Activated CD4-positive, alpha-beta memory T cell treated with anti-CD3 and anti-CD28 coated beads, Interleukin-2, amount 10 ng/mL, durations not matched to agents 7 days and 5 days (primary cell): ENCODE measurements at regions not wholly inside any gene's neighbourhood (a gene's known extent, or its start where the extent isn't known, plus 50 kb on each side); places are given as distances from the start of the nearest gene placed in this dataset.

ENCODE experiments used
- CTCF ChIA-PET: fragments of 350-600 bp; sonication (Branson Sonifier 250); formaldehyde crosslinking; loops from one replicate; lab custom pipeline; 2021; ENCODE audit warnings: antibody characterized with exemption, inconsistent platforms; lab: Charles Lee
- POLR2A ChIA-PET: fragments of 350-600 bp; sonication (Branson Sonifier 250); formaldehyde crosslinking; loops from one replicate; lab custom pipeline; 2021; ENCODE audit warnings: antibody characterized with exemption; lab: Charles Lee
- DNase-seq: peaks from one replicate; pipeline ENCODE4 v3.0.0-alpha.2; 2020
- H3K27ac Mint-ChIP-seq: one replicate; pipeline ENCODE4 v1.8.0; 2021; ENCODE audit warnings: mild to moderate bottlenecking, mixed read lengths
- H3K27me3 Mint-ChIP-seq: one replicate; pipeline ENCODE4 v1.8.0; 2021; ENCODE audit warnings: mixed read lengths
- H3K36me3 Mint-ChIP-seq: one replicate; pipeline ENCODE4 v1.8.0; 2021; ENCODE audit warnings: low read depth, mixed read lengths
- H3K4me1 Mint-ChIP-seq: one replicate; pipeline ENCODE4 v1.8.0; 2021; ENCODE audit warnings: mixed read lengths
- H3K4me3 Mint-ChIP-seq: one replicate; pipeline ENCODE4 v1.8.0; 2021; ENCODE audit warnings: mild to moderate bottlenecking, mixed read lengths
- H3K9me3 Mint-ChIP-seq: one replicate; pipeline ENCODE4 v1.8.0; 2021; ENCODE audit warnings: mixed read lengths

- CTCF ChIA-PET: no interaction called here
- no peak overlapping the region for H3K4me3 Mint-ChIP-seq
These were observed 137.9 kb downstream of the MAFB start for GRCh38 chr20:40551125-40551530.

DNA sequence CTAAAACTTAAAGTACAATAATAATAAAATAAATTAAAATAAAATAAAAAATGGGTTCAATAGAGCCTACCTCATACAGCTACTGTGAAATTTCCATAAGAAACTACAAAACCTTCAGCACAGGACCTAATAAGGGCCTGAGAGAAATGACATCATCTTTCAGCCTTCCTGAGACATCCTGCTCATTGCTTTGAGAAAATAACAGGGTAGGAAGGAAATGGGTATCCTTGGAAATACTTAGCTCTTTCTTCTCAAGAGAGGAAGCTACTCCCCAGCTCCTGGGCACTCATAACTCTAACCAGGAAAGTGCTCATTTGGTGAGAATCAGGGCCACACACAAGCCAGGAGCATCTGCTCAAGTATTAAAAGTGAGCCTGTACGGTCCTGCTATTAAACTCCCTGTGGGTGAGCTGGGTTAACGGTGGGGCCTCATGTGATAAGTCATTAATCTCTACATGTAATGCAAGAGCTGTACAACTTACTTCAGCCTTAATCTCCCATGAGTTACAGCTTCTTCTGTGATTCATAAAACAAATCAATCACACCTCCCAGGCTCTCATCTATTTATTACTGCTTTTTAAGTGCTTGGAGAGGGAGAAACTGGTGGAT, 141.4 kb downstream of the MAFB start:
- CTCF ChIA-PET: no interaction called here

More at GRCh38 chr20:40551125-40551530, 137.9 kb downstream of the MAFB start:
- POLR2A ChIA-PET: no interaction called here
- no peak for DNase-seq
- Mint-ChIP-seq H3K9me3 (no peaks in the 10 kb centered on the region), H3K36me3 (no peaks in the 10 kb centered on the region), H3K27me3 (peaks cover 4% of the 10 kb centered on the region), H3K27ac (no peak overlapping the region), H3K4me1 (no peaks in the 10 kb centered on the region)

DNA sequence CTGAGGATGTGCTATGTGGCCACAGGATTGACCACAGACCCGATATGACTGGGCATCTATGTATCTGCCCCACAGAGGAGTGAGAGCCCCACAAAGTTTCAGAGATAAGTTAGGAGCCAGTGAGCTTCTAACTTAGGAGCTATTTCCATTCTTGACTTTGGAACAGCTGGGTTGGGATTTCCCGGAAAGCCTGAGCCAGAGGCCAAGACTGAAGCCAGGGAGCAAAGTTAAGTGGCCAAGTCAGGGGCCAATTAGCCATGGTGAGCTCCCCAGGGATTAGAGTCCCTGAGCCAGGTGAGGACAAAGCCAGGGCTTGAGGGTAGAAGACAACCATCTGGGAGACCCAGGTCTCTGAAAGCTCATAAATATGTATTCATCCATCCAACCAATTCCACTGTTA, 143.6 kb downstream of the MAFB start:
- POLR2A ChIA-PET: no interaction called here
- Mint-ChIP-seq H3K4me1 (no peaks in the 10 kb centered on the region), H3K36me3 (no peaks in the 10 kb centered on the region), H3K27ac (no peak overlapping the region), H3K4me3 (no peak overlapping the region), H3K27me3 (peaks cover 2% of the 10 kb centered on the region), H3K9me3 (no peaks in the 10 kb centered on the region)
- no peak for DNase-seq
- CTCF ChIA-PET: no interaction called here

More for the DNA sequence above, 141.4 kb downstream of the MAFB start:
- Mint-ChIP-seq H3K4me1 (no peaks in the 10 kb centered on the region), H3K9me3 (no peaks in the 10 kb centered on the region), H3K27ac (no peak overlapping the region), H3K4me3 (no peak overlapping the region), H3K36me3 (no peaks in the 10 kb centered on the region), H3K27me3 (no peaks in the 10 kb centered on the region)
- POLR2A ChIA-PET: no interaction called here
- no peak for DNase-seq

DNA sequence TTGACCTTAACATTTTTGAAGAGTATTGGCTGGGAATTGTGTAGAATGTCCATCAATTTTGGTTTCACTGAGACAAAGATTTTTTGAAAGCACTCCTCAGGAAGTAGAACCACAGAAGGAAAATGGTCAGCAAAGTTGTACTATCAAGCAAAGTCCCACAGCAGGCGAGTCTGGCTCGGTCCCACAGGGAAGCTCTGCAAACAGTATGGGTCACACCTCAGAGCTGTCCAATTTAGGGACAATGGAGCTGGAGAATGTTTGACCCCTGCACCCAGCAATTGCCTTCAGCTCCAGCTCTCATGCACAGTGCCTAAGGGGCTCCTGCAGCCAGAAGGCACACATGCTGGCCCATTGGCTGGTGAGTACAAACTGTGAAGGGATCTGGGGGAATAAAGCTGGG, 147.0 kb downstream of the MAFB start:
- Mint-ChIP-seq H3K4me1 (no peaks in the 10 kb centered on the region), H3K27ac (no peak overlapping the region), H3K36me3 (no peaks in the 10 kb centered on the region), H3K9me3 (no peaks in the 10 kb centered on the region), H3K4me3 (no peak overlapping the region), H3K27me3 (peaks cover 2% of the 10 kb centered on the region)
- ChIA-PET CTCF (no interaction called here), POLR2A (no interaction called here)
- DNase-seq: no peak

DNA sequence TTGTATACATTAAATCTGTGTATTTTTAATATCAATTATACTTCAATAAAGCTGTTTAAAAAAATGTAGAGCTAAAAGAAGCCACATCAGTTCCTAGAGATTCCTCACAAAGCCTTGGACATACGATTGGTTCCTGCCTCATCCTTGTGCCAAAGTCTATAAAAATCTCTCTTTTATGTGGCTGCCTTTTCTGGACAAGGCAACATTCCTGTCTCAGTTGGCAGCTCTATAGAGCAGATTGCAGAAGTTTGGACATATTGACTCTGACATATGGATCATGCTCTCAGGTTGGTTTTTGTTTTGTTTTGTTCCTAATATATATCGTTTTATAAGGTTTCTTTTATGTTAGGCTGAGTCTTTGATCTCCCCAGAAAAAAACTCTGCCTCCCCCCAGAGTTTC, 148.9 kb downstream of the MAFB start:
- Mint-ChIP-seq H3K27me3 (peaks cover 2% of the 10 kb centered on the region), H3K9me3 (no peaks in the 10 kb centered on the region), H3K4me1 (no peaks in the 10 kb centered on the region), H3K27ac (no peak overlapping the region), H3K36me3 (no peaks in the 10 kb centered on the region), H3K4me3 (no peak overlapping the region)
- POLR2A ChIA-PET: no interaction called here
- CTCF ChIA-PET: no interaction called here
- no peak for DNase-seq

DNA sequence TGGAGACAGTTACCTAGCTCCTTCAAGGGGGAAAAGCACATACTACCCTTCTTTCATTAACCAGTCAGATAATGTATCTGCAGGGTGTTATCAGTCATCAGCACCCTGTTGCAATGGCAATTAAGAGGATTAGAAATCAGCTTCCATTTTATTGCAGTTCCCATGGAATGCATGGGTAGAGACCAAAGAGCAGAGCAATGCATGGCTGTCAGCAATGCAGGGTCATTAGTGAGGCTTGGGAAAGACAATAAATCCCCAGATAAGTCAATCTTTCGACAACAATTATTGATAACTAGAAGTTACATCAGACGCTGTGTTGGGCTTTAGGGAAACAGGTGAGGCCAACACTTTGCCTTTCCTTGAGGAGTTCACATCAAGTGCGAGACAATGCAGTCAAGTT, 150.9 kb downstream of the MAFB start:
- ChIA-PET CTCF (no interaction called here), POLR2A (no interaction called here)
- H3K27me3 Mint-ChIP-seq: peaks cover 2% of the 10 kb centered on the region
- H3K27ac Mint-ChIP-seq: no peak overlapping the region
- H3K9me3 Mint-ChIP-seq: peaks cover 2% of the 10 kb centered on the region
- no peak for DNase-seq
- H3K36me3 Mint-ChIP-seq: no peaks in the 10 kb centered on the region
- no peak overlapping the region for H3K4me3 Mint-ChIP-seq
- H3K4me1 Mint-ChIP-seq: no peaks in the 10 kb centered on the region

GRCh38 chr20:40536808-40537207, 152.2 kb downstream of the MAFB start:
- POLR2A ChIA-PET: no interaction called here
- no peaks in the 10 kb centered on the region for H3K4me1 Mint-ChIP-seq
- H3K36me3 Mint-ChIP-seq: no peaks in the 10 kb centered on the region
- CTCF ChIA-PET: no interaction called here
- H3K4me3 Mint-ChIP-seq: no peak overlapping the region
- peaks cover 13% of the 10 kb centered on the region for H3K9me3 Mint-ChIP-seq
- DNase-seq: no peak
- H3K27ac Mint-ChIP-seq: no peak overlapping the region
- H3K27me3 Mint-ChIP-seq: peaks cover 2% of the 10 kb centered on the region

DNA sequence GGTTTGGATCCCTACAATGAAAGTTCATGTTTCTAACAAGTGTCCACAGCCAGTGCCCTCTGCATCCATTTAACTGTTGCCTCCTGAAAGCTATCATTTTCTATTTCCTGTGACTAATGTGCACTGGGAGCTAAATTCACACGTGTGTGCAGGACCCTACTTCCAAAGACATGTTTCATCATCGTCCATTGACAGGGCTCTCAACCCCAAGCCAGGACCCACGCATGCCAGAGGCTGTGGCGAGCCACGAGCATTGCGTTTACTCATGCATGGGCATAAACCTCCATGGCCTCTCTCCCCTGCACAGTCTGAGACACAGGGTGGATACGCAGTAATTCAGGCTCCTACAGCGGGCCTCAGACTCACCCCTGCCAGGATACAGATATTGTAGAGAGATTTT, 153.2 kb downstream of the MAFB start:
- POLR2A ChIA-PET: no interaction called here
- DNase-seq: no peak

DNA sequence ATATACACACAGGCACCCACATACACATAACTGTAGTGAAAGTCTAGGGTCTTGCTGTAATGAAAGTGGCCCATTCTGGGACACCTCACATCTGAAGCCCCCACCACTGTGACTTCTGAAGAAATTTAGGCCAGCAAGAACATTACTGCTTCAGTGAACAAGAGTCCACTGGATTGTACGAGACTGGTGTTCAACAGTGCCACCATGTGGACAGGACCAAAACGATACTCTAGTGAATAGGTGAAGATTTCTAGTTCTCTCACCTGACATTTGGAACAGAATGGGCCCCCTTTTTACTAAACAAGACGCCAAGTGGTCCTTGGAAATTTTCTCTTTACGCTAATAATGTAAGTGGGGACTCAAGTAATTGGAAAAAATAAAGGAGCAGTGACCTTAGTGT, 156.9 kb downstream of the MAFB start:
- Mint-ChIP-seq H3K27me3 (no peaks in the 10 kb centered on the region), H3K4me3 (no peak overlapping the region), H3K9me3 (peaks cover 20% of the 10 kb centered on the region), H3K4me1 (no peaks in the 10 kb centered on the region), H3K27ac (no peak overlapping the region), H3K36me3 (no peaks in the 10 kb centered on the region)
- CTCF ChIA-PET: interaction anchor here (0.7 kb wide), 1 partner anchor 370 kb away, joined by 3 read pairs; no protein-coding TSS in a partner anchor
- POLR2A ChIA-PET: no interaction called here
- no peak for DNase-seq

More for the DNA sequence above, 153.2 kb downstream of the MAFB start:
- Mint-ChIP-seq H3K27me3 (no peaks in the 10 kb centered on the region), H3K4me3 (no peak overlapping the region), H3K27ac (no peak overlapping the region), H3K4me1 (no peaks in the 10 kb centered on the region), H3K9me3 (peaks cover 17% of the 10 kb centered on the region), H3K36me3 (no peaks in the 10 kb centered on the region)
- CTCF ChIA-PET: no interaction called here

- no peaks in the 10 kb centered on the region for H3K4me1 Mint-ChIP-seq
- ChIA-PET POLR2A (interaction anchor here (0.7 kb wide), 1 partner anchor 1058 kb away, joined by 4 read pairs; no protein-coding TSS in a partner anchor), CTCF (no interaction called here)
- H3K27ac Mint-ChIP-seq: no peak overlapping the region
- no peak overlapping the region for H3K4me3 Mint-ChIP-seq
- no peaks in the 10 kb centered on the region for H3K9me3 Mint-ChIP-seq
- no peaks in the 10 kb centered on the region for H3K27me3 Mint-ChIP-seq
- DNase-seq: no peak
- H3K36me3 Mint-ChIP-seq: no peaks in the 10 kb centered on the region
These were observed 163.7 kb downstream of the MAFB start for GRCh38 chr20:40525351-40525750.

DNA sequence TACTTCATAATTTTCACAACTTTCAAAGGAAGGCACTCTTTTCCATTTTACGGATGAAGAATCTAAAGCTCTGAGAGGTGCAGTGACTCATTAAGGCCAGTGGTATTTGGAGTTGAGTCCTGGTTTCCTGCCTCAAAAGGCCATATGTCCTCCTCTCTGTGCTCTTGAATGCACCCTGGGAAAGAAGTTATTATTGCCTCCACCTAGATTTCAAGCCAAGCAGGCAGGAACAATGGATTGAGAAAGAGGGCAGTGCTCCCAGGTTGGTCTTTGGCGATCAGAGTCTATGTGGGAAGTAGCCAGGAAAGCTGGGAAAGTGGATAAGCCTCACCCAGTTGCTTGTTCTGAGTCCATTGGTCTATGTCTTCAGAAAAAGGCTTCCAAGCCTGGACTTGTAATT, 165.0 kb downstream of the MAFB start:
- no peak for DNase-seq
- CTCF ChIA-PET: no interaction called here
- Mint-ChIP-seq H3K27ac (no peak overlapping the region), H3K36me3 (no peaks in the 10 kb centered on the region), H3K9me3 (no peaks in the 10 kb centered on the region), H3K4me1 (no peaks in the 10 kb centered on the region), H3K27me3 (no peaks in the 10 kb centered on the region), H3K4me3 (no peak overlapping the region)
- POLR2A ChIA-PET: no interaction called here

DNA sequence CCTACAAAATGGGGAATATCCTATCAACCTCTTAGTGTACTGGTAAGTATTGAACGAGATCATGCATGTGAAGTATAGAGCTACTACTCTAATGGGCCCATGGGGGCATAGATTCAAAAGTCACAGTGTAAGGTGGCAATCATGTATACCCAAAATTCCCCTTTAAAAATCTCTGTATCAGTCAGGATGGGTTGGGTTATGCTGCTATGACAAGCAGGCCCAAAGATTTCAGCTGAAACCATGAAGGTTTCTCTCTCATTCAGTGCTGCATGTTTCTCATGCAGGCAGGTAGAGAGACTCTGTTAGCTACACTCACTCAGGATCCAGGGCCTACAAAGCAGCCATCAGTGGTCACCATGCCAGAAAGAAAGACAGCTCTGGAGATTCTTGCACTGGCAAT, 166.6 kb downstream of the MAFB start:
- POLR2A ChIA-PET: no interaction called here
- no peaks in the 10 kb centered on the region for H3K27me3 Mint-ChIP-seq
- CTCF ChIA-PET: no interaction called here

GRCh38 chr20:40521962-40522361, 167.1 kb downstream of the MAFB start:
- no peak for DNase-seq
- Mint-ChIP-seq H3K4me1 (no peaks in the 10 kb centered on the region), H3K36me3 (no peaks in the 10 kb centered on the region), H3K27ac (no peak overlapping the region), H3K27me3 (no peaks in the 10 kb centered on the region), H3K4me3 (no peak overlapping the region), H3K9me3 (no peaks in the 10 kb centered on the region)
- ChIA-PET CTCF (no interaction called here), POLR2A (no interaction called here)

More for the DNA sequence above, 166.6 kb downstream of the MAFB start:
- Mint-ChIP-seq H3K27ac (no peak overlapping the region), H3K36me3 (no peaks in the 10 kb centered on the region), H3K9me3 (no peaks in the 10 kb centered on the region), H3K4me1 (no peaks in the 10 kb centered on the region), H3K4me3 (no peak overlapping the region)
- DNase-seq: no peak

- DNase-seq: no peak
- Mint-ChIP-seq H3K4me1 (no peaks in the 10 kb centered on the region), H3K27ac (no peak overlapping the region), H3K36me3 (no peaks in the 10 kb centered on the region), H3K27me3 (no peaks in the 10 kb centered on the region), H3K9me3 (no peaks in the 10 kb centered on the region), H3K4me3 (no peak overlapping the region)
- CTCF ChIA-PET: no interaction called here
- POLR2A ChIA-PET: no interaction called here
These were observed 169.1 kb downstream of the MAFB start for GRCh38 chr20:40519918-40520317.
